GM10266 (cell line): ENCODE measurements at regions not wholly inside any gene's neighbourhood (a gene's known extent, or its start where the extent isn't known, plus 50 kb on each side); places are given as distances from the start of the nearest gene placed in this dataset.

Experiments
- DNase-seq: peaks from one replicate; pipeline ENCODE4 v3.0.0; 2012; ENCODE audit errors: extremely low spot score
- TF ChIP-seq, protein P1 (sequence below): IDR thresholded peaks from 2 replicates; pipeline ENCODE4 v1.5.1; 2012; ENCODE audit warnings: mild to moderate bottlenecking, low read depth; ENCODE audit not compliant: control insufficient read depth, insufficient read depth; ENCODE audit errors: missing control alignments

DNA sequence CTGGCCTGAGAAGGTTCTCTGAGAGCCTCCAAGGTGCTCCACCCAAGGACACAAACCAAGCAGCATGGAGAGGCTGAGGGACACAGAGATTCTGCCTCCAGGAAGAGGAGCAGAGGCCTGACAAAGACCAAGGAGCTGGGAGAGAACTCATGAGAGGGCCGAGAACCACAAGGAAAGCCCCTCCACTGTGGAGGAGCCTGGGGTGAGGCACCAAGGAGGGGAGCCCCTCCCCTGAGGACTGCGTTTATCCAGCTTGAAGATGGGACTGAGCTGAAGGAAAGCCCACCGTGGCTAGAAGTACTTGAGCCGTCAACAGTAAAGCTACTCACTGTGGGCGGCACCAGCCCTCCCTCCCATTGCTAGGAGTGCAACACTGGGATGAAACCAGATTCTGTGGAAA lies 63.1 kb upstream of the MEF2A start:
- TF ChIP-seq, protein P1, sequence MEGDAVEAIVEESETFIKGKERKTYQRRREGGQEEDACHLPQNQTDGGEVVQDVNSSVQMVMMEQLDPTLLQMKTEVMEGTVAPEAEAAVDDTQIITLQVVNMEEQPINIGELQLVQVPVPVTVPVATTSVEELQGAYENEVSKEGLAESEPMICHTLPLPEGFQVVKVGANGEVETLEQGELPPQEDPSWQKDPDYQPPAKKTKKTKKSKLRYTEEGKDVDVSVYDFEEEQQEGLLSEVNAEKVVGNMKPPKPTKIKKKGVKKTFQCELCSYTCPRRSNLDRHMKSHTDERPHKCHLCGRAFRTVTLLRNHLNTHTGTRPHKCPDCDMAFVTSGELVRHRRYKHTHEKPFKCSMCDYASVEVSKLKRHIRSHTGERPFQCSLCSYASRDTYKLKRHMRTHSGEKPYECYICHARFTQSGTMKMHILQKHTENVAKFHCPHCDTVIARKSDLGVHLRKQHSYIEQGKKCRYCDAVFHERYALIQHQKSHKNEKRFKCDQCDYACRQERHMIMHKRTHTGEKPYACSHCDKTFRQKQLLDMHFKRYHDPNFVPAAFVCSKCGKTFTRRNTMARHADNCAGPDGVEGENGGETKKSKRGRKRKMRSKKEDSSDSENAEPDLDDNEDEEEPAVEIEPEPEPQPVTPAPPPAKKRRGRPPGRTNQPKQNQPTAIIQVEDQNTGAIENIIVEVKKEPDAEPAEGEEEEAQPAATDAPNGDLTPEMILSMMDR, result no peak
- DNase-seq, result no peak

GRCh38 chr15:99503411-99503810 lies 62.4 kb upstream of the MEF2A start:
- TF ChIP-seq, protein P1, result no peak
- peak; percentile 2 for DNase-seq

- DNase-seq, result peak; percentile 49
- TF ChIP-seq, protein P1, result no peak
These were observed 61.5 kb upstream of the MEF2A start for GRCh38 chr15:99504071-99504822.

GRCh38 chr15:99504823-99505551 lies 60.8 kb upstream of the MEF2A start:
- peak; percentile 35 for DNase-seq
- TF ChIP-seq, protein P1, result peak; percentile 31

DNA sequence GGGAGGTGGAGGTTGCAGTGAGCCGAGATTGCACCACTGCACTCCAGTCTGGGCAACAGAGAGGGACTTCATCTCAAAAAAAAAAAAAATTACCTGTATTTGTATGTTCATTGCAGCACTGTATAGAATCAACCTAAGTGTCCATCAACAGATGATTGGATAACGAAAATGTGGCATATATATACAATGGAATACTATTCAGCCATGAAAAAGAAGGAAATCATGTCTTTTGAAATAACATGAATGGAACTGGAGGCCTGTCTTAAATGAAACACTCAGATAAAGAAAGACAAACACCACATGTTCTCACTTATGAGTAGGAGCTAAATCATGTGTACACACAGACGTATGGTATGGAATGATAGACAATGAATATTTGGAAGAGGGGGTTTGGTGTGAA lies 59.4 kb upstream of the MEF2A start:
- TF ChIP-seq, protein P1, result no peak
- no peak for DNase-seq

DNA sequence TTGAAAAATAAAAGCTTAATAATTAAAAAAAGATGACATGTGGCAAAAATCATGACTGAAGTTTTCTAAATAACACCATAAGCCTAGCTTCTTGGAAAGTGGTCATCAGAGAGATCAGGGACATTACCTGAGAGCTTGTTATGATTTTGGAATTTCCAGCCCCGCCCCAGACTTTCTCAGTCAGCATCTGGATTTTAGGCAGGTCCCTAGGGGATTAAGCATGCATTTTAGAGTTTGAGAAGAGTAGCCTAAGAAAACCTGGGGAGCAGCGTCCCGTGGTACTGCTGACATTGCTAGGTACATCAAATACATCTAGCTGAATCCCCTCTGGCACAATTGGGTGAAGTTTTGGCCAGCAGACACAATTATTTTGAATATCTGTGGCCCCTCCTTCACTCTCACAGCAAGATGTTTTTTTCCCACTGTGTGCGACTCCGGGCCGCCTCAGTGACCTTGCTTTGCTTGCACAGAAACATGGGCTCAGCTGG lies 58.7 kb upstream of the MEF2A start:
- no peak for DNase-seq

More for the DNA sequence above, 58.7 kb upstream of the MEF2A start:
- TF ChIP-seq, protein P1, result no peak
